ENCODE measurements at regions not wholly inside any gene's neighbourhood (a gene's known extent, or its start where the extent isn't known, plus 50 kb on each side); places are given as distances from the start of the nearest gene placed in this dataset.

DNA sequence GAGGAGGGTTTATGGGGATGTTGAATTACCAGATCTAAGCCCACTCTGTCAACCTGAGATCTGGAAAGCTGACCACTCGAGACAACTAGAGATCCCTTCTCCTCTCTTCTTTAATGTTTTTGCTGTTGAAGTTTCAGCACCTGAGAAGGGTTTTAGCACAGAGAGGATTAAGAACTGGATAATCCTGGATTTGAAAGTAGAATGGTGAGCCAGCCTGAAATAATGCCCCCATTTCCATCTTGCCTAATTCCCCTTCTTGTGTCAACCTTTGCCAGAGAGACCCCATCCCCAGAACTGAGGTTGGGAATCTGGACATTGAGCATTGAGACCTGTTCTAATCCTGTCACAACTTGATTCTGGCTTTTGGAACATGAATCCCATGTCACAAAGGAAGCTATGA is 87.8 kb upstream of the RFLNA start:
- TF ChIP-seq CTCF (optimal IDR thresholded peaks at IDR 0.05 in 1 of 3, IDR thresholded peaks at IDR 0.05 in 1 of 3, conservative IDR thresholded peaks at IDR 0.05 in 1 of 3; ENCODE audit: extremely low read depth in 1 of 3, insufficient read depth in 2 of 3, low read length in 3 of 3) (no peak), EZH2 (IDR thresholded peaks at IDR 0.05; ENCODE audit: low read length) (no peak)

Measured in keratinocyte (primary cell).